DMS53 (cell line): ENCODE measurements at regions not wholly inside any gene's neighbourhood (a gene's known extent, or its start where the extent isn't known, plus 50 kb on each side); places are given as distances from the start of the nearest gene placed in this dataset.
A peak's percentile ranks its signal among the peaks of the same experiment; 100 is the strongest.

Experiments
- DNase-seq: peaks from one replicate; lab custom pipeline; 2025; lab: John Stamatoyannopoulos, UW

DNA sequence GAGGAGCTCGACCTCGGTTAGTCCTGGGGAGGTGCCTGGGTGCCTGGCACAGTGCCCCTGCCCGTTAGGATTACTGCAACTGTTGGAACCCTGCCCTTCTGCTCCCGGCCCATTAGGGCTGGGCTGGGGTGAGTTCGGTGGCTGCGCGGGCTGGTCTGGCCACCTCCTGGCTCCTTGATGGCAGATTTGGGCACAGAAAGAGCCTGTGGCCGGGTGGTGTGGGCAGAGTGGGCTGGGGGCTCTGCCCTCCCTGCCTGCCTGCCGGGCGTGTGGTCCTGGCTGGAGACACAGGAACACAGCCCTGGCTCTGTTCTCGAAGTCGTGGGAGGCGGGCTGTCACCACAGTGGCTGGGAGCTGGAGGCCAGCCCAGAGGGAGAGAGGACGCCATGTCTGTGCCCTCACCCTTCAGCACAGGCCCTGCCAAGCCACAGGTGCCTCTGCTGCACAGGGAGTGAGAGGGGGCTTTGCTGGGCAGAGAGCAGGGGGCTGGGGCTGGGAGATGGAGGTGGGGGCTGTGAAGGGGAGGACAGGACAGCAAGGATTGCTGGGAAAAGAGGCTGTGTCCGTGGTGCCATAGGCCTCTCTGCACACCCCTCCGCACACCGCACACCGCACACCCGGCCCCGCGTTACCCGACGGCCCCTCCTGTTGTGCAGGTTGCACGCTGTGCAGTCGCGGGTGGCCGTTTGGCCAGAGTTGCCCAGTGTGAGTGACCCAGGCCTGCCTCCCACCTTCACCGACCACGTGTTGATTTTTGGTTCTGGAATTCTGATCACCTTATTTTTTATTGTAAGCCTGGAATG is 236.6 kb upstream of the GSE1 start:
- no peak for DNase-seq

DNA sequence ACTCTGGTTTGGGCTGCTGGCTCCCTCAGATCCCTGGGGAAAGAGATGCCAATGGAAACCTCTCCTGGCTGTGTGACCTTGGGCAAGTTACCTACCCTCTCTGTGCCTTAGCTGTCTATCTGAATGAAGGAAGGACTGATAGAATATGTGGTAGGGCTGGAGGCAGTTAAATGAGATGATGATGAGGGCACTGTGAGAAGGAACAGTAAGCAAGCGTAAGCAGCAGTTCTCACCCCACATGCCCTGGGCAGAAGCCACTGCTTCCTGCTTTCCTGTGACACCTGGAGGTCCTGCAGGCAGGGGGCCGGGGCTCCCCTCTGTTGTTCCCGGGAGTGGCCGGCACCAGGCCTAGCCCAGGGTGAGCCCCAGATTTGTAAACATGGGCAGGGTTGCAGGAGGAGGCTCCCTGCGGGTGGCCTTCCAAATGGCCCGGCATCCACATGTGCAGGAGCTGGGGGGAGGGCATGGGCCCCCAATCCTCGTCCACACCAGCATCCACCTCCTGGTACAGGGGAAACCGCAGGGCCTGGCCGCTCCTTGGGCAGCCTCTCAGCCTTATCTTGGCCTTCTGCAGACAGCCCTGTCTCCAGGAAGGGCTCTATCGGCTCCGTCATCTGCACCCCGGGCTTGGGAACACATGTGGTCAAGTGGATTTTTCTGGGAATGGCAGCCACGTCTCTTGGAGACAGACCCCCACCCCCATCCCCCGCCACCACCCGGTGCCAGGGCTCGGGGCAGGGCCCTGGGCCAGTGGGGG is 235.6 kb upstream of the GSE1 start:
- DNase-seq: no peak

DNA sequence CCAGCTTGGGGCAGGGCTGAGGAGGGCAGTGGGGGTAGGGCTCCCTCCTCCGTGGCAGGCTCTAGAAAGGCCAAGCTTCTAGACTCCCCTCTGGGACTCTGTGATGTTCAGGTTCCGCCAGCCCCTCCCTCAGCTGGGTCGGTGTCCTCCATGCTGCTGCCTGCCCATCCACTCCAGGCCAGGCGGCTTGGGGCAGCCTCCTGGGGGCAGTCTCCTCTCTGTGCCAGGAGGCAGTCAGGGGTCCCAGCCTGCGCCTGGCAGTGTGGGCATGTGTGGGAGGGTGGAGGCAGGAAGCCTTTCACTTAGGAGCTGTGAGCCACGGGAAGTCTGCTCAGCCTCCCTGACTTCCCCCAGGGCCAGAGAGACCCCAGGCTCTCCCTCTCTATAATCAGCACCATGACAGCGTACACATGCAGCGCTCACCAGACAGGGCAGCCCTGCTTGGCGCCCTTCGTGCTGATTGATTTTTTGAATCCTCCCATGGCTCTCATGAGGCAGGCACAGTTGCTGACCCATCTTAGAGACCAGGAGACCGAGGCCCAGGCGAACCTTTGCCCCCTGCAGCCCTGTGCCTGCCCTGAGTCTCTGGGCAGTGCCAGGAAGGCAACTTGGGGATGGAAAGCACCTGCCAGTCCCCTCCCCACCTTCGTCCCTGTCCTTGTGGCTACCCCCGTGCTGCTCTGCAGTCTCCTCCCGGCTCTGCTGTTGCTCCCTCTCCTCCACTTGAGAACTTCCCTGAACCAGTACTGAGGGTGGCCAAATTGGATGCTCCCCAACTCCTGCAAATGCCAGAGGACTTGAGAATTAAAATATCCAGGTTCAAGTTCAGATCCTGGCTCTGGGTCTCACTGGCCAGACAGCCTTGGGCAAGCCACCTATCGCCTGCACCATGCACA is 234.7 kb upstream of the GSE1 start:
- no peak for DNase-seq

DNA sequence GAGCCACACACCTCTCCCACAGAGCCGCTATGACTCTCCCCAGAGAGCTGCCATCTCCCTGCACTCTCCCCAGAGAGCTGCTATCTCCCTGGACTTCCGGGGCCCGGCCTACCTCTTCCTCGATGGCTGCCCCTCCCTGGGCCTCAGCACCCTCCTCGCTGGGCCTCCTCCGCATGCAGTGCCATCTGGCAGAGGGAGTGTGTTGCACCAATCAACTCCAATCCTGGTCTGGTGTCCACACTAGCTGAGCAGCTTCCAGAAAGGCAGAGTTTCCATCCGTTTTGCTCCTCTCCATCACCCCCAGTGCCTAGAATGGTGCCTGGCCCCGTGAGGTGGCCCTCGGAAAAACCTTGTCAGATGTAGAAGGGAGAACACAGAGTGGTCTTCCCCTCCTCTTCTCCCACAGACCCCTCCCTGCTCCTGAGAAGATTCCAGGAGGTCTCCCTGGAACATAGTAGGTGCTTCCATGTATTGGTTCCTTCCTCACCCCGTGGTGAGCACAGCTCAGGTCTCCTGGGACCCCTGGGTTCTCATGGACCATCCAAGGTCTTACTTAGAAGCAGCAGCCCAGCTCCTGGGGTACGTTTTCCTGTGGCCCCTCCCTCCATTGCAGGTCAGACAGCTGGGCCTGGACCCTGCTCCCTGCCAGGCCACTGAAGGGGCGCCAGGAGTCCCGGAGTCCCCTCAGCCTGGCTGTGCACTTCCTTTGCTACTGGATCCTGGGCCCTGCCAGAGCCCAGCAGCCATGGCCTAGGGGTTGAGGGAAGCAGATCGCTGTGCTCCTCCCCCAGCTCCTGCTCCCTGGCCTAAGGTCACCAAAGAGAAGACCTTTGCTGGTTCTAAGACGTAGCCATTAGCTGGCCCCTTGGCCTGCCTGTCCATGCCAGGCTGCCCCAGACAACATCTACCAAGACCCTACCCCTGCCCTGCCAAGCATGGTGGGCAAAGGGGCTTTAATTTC is 233.8 kb upstream of the GSE1 start:
- DNase-seq: no peak

DNA sequence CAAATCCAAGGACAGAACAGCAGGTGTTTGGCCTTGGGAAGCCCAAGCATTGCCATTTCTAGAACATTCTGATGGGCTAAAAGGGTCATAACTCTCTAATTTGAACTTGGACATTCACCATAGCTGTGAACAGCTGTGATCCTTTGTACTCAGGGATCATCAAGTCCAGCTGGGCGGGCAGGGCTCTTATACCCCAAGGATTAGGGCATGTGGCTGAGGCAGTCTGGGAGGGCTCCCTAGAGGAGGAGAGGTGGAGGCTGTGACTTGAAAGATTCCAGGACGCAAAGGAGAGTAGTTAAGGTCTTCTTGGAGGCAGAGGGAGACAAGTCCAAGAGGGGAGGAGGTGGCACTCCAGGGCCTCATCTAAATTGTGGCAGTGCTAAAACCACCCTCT is 233.1 kb upstream of the GSE1 start:
- no peak for DNase-seq

DNA sequence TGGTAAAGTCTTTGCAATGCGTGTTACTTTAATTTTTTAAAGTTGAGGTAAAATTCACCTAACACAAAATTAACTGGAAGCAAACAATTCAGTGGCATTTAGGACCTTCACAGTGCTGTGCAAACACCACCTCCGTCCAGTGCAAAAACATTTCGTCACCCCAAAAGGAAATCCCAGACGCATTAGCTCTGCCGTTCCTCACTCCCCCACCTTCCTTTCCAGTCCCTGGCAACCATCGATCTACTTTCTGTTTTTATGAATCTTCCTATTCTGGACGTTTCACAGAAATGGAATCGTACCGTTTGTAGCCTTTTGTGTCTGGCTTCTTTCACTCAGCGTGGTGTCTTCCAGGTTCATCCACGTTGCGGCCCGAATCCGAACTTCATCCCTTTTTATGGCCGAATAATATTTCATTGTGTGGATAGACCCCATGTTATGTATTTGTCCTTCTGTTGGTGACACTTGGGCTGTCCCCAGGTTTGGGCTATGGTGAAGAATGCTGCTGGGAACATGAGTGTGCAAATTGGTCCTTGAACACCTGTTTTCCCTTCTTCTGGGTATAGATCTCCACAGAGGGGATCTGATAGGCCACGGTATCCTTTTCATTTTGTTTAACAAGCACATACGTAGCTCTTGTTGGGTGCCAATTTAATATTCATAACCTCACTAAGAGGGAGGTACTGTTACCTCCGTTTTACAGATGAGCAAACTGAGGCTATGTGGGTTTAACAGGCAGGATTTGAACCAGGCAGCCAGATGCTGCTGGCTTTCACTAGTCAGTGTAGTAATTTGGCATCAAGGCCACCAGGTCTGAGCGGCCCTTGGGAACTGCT is 232.0 kb upstream of the GSE1 start:
- DNase-seq: no peak

DNA sequence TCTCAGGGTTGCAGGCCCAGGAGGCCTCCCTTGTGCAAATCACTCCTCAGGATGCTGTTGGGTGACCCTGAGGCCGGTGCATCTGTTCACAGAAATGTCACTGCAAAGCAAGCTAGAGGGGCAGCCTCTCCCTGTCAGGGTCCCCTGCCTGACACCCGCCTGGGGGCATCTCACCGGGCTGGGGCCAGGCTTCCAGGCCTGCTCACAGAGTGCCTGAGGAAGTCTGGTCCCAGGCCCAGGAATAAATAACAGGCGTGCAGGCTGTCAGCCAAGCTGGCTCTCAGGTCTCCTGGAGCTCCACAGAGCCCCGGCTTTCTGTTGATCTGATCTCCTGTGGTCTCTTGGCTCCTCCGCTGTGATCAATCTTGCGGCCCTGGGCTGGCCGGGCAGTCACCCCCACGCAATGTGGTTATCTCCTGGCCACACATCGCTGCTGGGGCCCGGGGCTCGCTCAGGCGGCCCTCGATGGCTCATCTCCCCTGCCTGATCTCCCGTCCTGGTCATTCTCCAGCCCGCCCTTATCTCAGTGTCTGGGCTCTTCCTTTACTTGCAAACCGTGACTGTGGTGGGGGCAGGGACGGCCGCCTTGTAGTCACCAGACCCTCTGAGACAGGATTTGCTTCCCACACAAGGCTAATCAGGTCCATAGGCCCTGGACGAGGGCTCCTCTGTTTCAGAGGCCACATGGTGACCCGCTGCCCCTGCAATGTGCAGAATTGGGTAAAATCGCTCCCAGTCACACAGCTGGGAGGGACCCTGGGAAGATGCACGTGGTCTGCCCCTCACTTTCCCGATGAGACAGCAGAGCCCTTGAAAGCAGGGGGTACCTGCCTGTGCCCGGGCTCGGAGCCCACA is 231.2 kb upstream of the GSE1 start:
- DNase-seq: no peak

DNA sequence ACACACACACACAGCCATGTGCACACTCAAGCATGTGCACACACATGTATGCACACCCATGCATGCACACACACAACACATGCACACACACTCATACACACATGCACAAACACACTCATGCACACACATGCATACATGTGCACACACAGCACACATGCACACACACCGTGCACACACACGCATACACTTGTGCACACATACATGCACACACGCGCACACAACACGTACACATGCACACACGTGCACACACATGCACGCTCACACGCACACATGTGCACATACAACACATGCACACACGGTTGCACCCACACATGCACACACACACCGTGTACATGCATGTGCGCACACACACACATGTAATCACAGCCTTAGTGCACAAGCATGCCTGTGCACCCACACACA is 230.4 kb upstream of the GSE1 start:
- no peak for DNase-seq

DNA sequence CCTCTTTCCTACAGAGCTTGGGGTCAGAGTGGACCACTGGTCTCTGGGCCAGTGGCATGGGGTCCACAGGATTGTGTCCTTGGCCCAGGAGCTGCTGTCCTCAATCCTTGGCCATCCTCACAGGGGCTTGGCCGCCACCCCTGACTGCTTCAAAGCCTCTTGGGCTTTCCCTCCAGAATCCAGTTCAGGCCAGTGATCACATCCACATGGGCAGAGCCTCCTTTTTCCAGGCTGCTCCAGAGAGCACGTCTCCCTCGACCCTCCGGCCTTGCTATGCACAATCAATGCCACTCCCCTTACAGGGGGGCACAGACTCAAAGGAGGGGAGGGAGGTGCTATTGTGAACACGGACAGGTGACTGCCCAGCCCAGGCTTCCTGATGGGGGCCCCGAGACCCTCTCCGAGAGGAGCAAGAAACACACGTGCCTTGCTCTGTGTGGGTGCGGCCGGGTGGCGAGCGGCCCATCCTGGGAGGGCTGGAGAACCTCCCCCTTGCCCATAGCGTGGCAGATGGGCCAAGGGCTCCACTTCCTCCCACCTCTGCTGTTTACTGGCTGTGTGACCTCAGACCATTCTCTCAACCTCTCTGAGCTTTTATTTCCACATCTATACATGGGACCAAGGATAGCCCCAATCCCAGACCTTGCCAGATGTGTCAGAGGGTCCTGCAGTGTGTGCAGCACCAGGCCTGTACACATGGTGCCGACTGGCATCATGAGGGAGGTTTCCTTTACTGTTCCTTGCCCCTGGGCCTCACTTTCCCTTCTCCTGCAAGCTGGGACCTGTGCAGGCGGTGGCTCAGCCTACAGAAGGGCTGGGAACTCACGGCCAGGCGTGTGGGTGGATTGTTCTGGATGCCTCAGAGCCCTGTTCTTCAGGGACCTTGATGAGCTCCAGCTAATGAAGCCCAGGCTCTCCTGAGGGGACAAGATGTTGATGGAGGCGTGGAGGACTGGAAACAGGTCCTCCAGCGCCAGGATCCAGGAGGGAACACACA is 229.0 kb upstream of the GSE1 start:
- no peak for DNase-seq

GRCh38 chr16:85384833-85385462 is 228.2 kb upstream of the GSE1 start:
- peak; percentile 87 for DNase-seq

DNA sequence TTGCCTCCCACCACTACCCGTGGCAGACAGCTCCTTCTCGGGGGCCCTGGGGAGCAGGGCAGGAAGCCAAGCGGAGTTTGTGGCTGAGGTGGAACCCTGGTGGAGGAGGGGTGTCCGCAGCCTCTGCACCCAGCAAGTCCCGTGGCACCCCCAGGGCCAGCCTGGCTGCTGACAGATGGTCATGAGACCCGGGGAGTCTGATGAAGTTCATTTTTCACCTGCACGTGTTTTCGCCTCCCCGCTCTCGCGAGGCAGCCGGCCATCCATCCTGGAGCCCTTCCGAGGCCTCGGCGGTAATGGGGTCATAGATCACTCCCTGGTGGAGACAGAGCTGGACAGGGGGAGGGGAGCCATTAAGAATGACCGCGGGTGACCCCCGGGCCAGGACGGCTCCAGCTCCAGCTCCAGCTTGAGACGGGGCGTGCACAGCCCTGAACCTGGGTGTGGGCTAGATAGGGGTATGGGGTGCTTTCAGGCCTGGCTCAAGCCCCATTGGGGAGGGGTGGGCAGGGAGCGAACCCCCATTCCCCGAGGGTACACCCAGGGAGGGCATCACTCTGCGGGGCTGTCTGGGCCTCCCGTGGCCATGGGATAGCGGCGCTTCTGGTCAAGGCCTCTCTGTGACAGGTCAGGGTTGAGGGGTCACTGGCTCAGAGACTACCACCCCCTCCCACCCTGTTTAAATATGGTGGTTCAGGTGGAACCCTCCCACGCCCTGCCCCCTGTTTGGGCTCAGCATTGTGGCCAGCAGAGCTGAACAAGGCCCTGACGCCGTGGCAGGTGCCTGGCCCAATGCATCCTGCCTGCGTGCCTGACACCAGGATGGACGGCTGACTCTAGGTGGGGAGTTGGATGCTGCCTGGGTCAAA is 227.4 kb upstream of the GSE1 start:
- DNase-seq: no peak

- no peak for DNase-seq
Measured at GRCh38 chr16:85386467-85387170, 226.5 kb upstream of the GSE1 start.

GRCh38 chr16:85387171-85387507 is 226.0 kb upstream of the GSE1 start:
- no peak for DNase-seq

- no peak for DNase-seq
Measured at GRCh38 chr16:85387731-85388295, 225.3 kb upstream of the GSE1 start.

- no peak for DNase-seq
Measured at GRCh38 chr16:85389679-85390470, 223.2 kb upstream of the GSE1 start.
